ENCODE measurements at regions not wholly inside any gene's neighbourhood (a gene's known extent, or its start where the extent isn't known, plus 50 kb on each side); places are given as distances from the start of the nearest gene placed in this dataset.

- TF ChIP-seq CTCF (IDR thresholded peaks at IDR 0.05; ENCODE audit: insufficient read depth, low read length, poor library complexity, severe bottlenecking) (no peak), EZH2phosphoT487 (conservative IDR thresholded peaks at IDR 0.05; ENCODE audit: low read length) (no peak)
These were observed 1217.3 kb downstream of the MAT2B start for GRCh38 chr5:164722702-164723101.

Measured in SU-DHL-6 (cell line).